HG03108 (cell line): ENCODE measurements at regions not wholly inside any gene's neighbourhood (a gene's known extent, or its start where the extent isn't known, plus 50 kb on each side); places are given as distances from the start of the nearest gene placed in this dataset.
A peak's percentile ranks its signal among the peaks of the same experiment; 100 is the strongest.
"Not testable (repeated sequence)": the region's sequence is repeated elsewhere in the genome, so short reads cannot be mapped to it uniquely, and the experiment has no call there.

Experiments
- ATAC-seq: cut with Tn5 transposase; IDR thresholded peaks from one replicate; pipeline ENCODE4 v1.9.1; 2021; ENCODE audit warnings: moderate library complexity; ENCODE audit not compliant: unreplicated experiment

DNA sequence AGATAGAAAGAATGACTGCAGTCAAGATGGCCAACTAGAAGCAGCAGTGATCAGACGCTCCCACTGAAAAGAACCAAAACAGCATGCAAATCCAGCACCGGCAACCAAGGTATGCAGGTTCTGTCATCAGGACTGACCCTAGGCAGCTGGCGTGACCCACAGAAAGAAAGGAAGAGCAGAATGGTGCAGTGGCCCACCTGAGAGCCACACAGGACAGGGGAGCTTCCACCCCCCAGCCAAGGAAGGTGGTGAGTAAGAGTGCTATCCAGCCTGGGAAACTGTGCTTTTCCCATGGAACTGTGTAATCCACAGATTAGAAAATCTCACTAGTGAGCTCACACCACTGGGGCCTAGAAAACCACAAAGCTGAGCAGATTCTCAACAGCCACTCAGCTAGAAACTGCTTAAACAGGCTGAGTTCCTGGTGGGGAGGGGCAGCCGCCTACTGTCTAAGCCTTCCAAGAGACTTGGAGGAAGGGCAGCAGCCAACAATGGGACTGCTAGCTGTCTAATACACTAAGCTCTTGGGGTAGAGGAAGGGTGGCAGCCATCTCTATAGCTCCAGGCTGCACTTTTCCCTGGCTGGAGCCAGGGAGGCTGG lies 127.9 kb downstream of the EVA1A start:
- peak; percentile 74 for ATAC-seq

DNA sequence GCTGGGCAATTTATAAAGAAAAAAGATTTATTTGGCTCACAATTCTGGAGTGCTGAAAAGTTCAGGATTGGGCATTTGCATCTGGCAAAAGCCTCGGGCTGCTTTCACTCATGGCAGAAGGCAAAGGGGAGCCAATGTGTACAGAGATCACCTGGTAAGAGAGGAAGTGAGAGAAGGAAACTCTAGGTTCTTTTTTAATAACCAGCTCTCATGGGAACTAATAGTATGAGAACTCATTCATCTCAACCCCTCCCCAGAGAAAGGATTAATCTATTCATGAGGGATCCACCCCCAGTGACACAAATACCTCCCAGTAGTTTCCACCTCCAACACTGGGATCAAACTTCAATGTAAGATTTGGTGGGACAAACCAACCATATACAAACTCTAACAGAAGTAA lies 129.0 kb downstream of the EVA1A start:
- peak; percentile 72 for ATAC-seq

DNA sequence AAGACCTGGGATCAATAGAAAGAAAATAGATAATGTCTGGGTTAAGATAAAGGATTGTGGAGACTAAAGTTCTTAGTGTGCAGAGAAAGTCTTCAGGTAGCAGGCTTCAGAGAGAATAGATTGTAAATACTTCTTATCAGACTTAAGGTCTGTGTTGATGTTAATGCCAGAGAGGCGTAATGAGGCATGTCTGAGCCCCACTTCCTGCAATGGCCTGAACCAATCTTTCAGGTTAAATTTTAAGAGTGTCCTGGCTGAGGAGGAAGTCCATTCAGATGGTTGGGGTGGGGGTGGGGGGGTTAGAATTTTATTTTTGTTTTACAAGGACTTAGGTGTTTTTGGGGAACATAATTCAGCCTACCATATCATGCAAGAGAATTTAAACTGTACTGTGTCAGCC lies 129.5 kb downstream of the EVA1A start:
- ATAC-seq, result no peak

DNA sequence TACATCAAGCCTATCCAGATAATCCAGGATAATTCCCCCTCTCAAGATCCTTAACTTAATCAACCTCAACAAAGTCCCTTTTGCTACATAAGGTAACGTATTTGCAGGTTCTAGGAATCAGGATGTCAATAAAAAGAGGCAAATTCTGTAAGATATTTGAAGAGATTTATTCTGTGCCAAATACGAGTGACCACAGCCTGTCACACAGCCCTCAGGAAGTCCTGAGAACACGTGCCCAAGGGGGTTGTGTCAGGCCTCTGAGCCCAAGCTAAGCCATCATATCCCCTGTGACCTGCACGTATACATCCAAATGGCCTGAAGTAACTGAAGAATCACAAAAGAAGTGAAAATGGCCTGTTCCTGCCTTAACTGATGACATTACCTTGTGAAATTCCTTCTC lies 130.3 kb downstream of the EVA1A start:
- ATAC-seq, result not testable (repeated sequence)

DNA sequence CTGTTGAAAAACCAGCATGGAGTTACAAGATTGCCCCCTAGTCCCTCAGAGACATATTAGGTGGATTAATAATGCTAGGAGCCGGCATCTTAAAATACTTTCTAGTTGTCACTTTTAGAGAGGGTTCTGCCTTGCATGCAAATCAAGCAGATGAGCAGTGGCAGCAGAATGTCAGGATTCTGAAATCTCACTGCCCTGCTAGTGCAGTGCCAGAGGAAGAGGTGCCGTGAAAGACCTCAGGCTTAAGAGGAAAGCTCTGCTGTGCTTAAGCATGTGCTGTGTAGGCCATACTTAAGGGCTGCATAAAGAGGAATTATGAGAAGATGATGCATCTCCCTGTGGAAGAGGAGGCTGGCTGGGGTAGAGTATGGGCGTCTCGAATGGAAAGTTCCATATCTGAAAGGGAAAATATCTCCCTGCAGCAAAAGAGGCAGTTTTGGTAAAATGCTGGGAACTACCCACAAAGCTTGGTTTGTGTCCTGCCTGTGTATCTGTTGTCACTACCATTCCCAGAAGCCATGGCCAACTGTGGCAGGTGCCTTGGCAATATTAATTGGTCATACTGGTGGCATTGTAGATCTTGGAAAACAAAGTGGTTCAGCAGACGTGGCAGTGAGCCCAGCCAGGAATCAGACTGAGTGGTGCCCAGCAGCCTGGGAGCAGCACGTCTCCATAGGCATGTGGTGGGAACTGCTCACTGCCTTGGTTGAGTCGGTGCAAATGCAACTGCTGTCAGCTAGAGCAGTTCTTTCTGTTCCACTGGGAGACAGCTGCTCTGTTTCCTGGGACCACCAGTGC lies 131.9 kb downstream of the EVA1A start:
- no peak for ATAC-seq

DNA sequence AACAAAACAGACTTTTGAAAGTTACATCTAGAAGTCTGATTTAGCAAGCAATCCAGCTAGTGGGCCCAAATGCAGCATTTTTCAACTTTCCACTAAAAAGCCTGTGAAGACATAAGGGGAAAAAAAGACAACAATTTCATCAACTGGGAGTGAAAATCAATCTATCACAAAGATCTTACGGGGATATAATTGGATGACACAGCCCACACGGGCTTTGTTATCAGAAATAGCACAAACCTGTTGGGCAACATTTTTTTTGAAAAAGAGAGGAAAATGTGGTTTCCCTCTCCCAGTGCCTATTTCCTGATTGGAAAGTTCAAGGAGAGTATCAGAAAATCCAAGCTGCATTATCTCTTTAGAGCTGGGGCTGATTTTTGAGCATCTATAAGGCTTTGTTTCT lies 132.7 kb downstream of the EVA1A start:
- ATAC-seq, result no peak

DNA sequence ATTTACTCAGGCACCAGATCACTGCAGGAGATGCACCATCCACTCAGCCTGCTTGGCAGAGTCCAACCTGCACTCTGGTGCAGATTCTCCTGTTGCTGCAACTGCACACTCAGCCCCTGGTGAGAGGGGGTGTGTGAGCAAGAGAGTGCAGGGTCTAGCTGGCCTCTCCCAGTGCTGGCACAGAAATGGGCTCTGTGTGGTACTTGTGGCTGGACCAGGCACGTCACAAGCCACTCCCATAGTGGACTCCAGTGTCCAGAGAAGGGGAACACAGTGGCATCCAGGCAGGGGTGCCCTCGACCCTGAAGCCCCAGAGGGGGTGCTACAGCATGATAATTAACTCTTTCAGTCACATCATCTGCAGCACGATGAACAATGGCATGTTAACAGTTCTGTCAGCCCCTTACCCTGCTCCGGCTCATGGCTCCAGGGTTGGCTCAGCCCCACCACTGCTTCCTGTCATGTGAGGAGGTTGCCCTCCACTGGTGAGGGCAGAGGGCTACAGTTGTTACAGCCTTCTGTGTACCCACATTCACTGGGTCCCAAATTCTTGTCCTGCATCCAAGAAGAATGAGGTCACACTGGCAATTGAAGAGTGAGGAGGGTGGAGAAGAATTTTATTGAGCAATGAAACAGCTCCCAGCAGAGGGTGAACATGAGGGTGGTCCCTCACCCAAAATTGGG lies 135.7 kb downstream of the EVA1A start:
- no peak for ATAC-seq

DNA sequence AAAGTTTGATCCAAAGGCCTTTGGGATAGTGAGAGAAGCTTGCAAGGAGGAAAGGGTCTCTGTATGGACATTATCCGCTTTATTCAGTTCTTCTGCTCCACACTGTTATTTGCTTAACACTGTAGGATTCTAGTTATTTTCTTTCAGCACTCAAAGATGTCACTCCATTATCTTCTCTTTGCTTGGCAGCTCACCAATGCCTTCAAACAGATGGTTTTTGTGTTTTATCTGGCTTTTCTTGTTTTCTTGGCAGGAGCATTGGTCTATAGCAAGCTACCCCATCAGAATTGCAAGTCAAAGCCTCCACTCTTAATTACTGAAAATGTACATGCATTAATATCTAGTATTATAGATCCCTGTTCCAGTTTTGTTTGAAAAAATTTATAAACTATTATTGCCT lies 138.8 kb downstream of the EVA1A start:
- ATAC-seq, result no peak

DNA sequence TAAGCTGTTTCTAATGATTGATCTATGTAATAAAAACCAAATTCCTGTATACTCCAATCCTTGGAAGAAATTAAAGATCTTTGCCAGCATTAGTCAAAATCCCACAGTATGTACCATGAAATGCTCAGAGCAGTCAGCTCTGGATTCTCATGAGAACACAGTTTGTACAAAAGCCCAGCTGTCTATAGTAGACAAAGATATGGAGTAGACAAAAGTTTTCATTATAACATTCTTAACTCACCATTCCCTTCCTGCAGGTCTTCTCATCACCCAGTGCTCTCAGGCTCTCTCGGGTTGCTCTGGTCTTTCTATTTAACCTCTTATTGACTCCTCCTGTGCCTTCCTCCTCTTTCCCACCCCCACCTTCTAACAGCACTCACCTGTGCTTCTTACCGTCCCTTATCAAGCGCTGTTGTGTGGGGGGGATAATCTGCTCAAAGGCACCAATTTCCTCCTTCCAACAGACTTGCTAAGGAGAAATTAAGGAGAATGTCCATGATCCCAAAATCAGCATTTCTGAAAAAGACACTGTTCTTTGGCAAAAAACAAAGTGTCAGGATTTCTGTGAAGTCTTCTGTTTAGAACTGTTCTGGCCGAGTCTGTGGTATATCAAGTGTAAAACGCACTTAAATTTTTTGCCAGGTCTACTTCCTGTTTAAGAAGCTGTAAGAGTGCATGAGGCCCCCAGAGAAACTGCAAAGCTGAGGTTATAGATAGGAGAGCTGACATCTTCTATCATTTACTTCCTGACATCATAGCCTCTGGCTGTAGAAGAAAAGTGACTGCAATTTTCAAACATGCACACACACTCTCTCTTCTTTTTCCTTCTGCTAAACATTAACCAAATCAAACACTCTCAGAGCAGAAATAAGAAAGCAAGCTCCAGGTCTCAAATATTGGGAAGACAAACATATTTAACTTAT lies 144.1 kb downstream of the EVA1A start:
- peak; percentile 87 for ATAC-seq

DNA sequence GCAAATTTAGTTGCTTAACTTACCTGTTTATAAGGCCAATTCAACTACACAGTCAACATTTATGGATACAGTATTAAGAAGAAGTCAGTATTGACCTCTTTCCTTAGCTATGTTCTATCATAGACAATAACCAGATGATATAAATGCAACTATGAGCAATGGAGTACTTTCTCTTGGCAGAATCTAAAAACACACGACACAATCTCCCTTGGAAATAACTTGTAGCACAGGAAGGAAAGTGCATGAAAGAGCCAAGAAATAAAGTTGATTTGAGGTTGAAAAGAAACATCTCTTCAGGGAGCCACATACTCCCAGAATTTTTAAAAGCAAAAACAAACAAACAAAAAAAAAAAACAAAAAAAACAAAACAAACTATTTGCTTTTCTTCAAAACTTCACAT lies 145.0 kb downstream of the EVA1A start:
- ATAC-seq, result no peak

DNA sequence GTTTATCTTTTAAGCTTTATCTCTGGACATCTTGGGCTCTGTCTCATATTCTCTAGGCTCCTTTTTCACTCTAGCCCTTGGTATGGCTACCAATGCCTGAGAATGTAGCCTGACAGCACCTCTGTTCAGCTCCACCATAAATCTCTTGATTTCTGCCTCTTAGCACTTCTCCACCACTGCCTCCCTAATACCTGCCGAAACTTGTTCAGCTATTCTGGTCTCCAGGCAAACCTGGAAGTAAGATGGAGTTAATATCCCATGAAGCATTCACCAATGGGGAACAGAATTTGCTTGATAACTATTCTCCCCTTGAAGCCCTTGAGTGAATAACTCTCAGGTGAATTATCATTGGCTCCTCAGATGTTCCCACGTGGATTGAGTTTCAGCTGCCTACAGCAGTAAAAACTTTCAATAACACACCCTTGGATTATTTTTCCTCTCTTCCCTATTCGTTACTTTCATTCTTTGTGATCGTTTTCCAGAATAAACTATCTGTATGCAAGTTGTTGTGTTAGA lies 145.6 kb downstream of the EVA1A start:
- no peak for ATAC-seq

DNA sequence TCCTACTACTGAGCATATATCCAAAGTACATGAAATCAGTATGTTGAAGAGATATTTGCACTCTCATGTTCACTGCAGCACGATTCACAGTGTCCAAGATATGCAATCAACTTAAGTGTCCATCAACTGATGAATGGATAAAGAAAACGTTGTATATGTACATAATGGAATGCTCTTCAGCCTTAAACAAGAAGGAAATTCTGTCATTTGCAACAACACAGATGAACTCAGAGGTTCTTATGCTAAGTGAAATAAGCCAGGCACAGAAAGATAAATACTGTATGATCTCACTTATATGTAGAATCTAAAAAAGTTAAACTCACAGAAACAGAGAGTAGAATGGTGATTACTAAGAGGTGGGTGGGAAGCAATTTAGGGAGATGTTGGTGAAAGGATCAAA lies 149.2 kb downstream of the EVA1A start:
- no peak for ATAC-seq

DNA sequence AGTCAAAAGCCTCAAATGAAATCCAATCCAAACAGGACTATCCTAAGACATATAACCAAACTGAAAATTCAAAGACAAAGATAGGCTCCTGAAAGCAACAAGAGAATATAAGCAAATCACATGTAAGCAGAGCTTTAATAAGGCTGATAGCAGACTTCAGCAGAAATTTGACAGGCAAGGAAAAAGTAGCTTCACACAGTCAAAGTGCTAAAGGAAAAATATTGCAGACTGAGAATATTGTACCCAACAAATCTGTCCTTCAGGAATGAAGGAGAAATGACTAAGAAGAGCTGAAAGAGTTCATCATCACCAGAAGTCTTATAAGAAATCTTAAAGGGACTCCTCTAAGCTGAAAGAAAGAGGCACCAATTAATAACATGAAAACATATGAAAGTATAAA lies 150.0 kb downstream of the EVA1A start:
- ATAC-seq, result no peak

DNA sequence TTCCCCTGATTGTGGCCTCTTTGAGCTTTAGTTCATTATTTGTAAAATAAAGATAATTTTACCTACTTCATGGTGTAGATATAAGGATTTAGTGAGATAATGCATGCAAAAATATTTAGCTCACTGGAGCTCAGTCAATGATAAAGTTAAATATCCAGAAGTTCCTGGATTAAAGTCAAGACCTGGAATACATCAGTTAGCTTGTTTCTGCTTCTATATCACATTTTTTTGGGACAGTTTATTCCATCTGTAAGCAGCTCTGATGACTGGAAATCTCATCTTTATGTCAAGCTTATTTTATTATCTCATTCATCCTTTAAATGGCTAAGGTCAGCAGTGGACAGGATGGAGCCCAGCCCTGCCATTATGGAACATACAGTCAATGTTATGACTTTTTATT lies 152.0 kb downstream of the EVA1A start:
- no peak for ATAC-seq

DNA sequence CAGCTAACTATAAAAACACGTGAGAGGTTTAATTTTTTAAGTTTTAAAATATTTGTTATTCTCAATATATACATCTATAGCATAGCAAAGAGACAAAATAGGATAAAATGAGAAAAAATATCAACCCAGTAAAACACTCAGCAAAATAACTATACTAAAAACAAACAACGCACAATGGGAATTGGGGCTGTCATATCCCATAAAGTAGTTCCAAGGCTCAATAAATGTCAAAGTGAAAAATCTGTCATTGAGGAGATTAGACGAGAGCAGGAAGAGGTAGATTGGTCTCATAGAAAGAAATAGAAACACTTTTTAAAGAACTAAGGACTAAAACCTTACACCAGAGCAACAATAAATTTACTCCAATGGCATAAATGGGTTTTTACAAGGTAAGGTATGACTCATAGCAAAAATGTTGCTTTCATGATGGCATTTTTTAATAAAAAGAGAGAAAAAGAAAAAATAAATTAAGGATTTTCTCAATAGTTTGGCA lies 153.7 kb downstream of the EVA1A start:
- no peak for ATAC-seq

DNA sequence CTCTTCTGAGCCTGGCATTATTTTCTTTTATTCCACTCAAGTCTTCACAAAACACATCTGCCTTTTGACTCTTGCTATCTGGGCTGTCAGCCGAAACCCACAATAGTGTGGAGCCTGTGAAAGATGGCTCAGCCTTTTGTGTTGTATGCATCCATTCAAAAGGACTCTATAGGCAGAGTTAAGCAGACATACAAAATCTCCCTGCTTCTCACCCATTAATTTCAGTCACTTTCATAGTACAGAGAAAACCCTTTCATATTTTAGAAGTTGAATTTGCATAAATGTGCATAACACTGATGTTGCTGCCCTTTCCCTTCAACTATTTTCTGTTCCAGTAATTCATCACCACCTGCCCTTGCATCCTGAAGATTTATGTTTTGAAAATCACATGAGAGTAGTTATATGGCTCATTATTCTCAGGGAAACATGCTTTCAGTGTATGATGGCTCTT lies 154.6 kb downstream of the EVA1A start:
- no peak for ATAC-seq

DNA sequence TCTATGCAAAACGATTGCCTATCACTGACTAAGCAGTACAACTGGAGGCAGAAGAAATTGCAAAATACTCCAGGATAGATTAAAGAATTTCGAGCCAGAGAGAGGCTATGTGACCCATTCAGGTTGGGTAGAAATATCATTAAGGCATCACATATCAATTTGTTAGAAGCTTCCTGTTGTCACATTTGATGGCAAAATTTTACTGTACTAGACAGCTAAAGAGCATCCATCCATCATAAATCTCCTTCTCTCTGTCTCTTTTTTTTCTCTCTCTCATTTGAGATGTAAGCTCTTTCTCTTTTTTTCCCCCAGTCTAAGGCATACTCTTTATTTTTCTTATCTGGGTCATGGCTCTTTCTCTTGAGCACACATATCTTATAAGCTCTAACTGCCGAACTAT lies 155.7 kb downstream of the EVA1A start:
- ATAC-seq, result no peak

DNA sequence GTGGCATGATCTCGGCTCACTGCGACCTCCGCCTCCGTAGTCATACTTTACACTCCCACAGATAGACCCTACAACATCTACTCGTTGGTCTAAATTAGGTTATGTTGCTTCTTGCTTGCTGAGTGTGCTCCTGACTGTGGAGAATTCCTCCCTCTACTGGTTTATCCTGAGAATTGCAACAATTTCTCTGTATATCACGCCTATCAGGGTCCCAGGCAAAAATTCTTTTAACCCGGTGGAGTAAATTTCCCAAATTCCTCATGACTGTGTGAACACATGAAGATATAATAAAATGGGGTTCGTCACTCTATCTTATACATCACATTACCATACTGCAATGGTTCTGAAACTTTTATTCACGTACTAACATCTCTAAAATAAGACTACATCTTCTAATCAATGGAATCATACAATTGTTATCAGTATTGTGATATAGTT lies 156.7 kb downstream of the EVA1A start:
- peak; percentile 76 for ATAC-seq

DNA sequence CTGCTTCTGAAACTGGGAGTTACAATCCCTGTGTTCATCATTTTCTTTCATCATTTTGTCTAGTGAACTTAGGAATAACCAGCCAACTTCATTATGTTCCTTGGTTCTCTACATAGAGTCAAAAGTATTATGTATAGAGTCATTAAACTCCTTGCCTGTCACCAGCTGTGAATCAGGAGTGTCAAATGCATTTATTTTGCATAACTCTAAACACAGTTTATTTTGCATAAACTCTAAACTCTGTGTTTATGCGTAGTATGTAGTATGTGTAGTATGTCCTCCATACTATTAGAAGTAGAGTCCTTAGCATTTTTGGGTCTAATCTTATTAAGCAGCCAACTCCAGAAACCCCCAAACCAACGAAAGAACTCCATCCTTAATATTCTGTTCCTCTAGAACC lies 164.4 kb downstream of the EVA1A start:
- ATAC-seq, result no peak

DNA sequence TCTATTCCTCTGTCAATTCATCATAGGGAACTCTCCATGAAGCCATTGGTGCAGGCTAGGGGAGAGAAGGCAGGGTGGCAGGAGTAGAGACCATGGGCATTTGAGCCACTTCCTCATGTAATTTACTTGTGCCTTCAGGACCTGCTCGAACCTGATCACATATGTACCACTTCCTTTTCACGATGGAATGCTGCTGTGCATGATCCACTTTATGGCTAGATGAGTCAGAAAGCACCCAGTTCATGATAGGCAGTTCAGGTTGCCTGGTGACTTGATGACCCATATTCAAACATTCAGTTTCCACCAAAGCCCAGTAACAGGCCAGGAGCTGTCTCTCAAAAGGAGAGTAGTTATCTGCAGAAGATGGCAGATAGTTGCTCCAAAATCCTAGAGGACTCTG lies 166.0 kb downstream of the EVA1A start:
- ATAC-seq, result not testable (repeated sequence)

DNA sequence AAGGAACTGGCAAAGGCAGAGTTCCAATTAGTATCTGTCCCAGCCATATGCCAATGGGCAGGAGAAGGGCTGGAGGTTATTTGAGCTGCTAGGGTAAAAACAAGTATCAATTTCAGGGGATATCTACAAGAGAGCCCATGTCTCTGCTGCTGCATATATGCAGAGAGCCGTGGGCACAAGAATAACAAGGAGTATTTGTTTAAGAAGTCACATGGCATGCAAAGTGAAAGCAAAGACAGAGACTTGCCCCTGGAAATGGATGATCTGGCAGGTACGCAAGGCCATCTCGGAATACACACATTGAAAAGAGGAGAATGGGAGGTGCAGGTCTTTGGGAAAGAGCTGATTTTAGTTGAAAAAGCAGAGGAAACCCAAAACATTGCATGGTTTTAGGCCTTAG lies 170.6 kb downstream of the EVA1A start:
- no peak for ATAC-seq
